Stimulated activated naive CD8-positive, alpha-beta T cell treated with anti-CD3 and anti-CD28 coated beads, Interleukin-15, Interleukin-2, amounts not matched to agents 100 ng/mL and 50 ng/mL, for 24 hours (primary cell): ENCODE measurements at regions not wholly inside any gene's neighbourhood (a gene's known extent, or its start where the extent isn't known, plus 50 kb on each side); places are given as distances from the start of the nearest gene placed in this dataset.
"Not testable (repeated sequence)": the region's sequence is repeated elsewhere in the genome, so short reads cannot be mapped to it uniquely, and the experiment has no call there.

ENCODE experiments used
- H3K27ac Mint-ChIP-seq: one replicate; pipeline ENCODE4 v1.8.0; 2021; ENCODE audit warnings: mild to moderate bottlenecking, mixed read lengths
- H3K27me3 Mint-ChIP-seq: one replicate; pipeline ENCODE4 v1.8.0; 2021; ENCODE audit warnings: mixed read lengths
- H3K36me3 Mint-ChIP-seq: one replicate; pipeline ENCODE4 v1.8.0; 2021; ENCODE audit warnings: low read depth, mixed read lengths
- H3K4me1 Mint-ChIP-seq: one replicate; pipeline ENCODE4 v1.8.0; 2021; ENCODE audit warnings: low read depth, mixed read lengths
- H3K4me3 Mint-ChIP-seq: one replicate; pipeline ENCODE4 v1.8.0; 2021; ENCODE audit warnings: mild to moderate bottlenecking, mixed read lengths
- H3K9me3 Mint-ChIP-seq: one replicate; pipeline ENCODE4 v1.8.0; 2021; ENCODE audit warnings: mixed read lengths

- Mint-ChIP-seq H3K27me3 (no peaks in the 10 kb centered on the region), H3K4me3 (no peak overlapping the region), H3K36me3 (no peaks in the 10 kb centered on the region)
Measured at GRCh38 chr21:22791986-22792560, 1793.9 kb downstream of the NCAM2 start.

GRCh38 chr21:22795091-22795490 is 1796.9 kb downstream of the NCAM2 start:
- H3K27me3 Mint-ChIP-seq = no peaks in the 10 kb centered on the region
- no peaks in the 10 kb centered on the region for H3K4me1 Mint-ChIP-seq
- no peaks in the 10 kb centered on the region for H3K36me3 Mint-ChIP-seq
- H3K9me3 Mint-ChIP-seq = no peaks in the 10 kb centered on the region
- no peak overlapping the region for H3K4me3 Mint-ChIP-seq
- H3K27ac Mint-ChIP-seq = no peak overlapping the region

More at GRCh38 chr21:22791986-22792560, 1793.9 kb downstream of the NCAM2 start:
- H3K9me3 Mint-ChIP-seq = no peaks in the 10 kb centered on the region
- H3K4me1 Mint-ChIP-seq = no peaks in the 10 kb centered on the region
- H3K27ac Mint-ChIP-seq = no peak overlapping the region

- no peaks in the 10 kb centered on the region for H3K27me3 Mint-ChIP-seq
- no peak overlapping the region for H3K27ac Mint-ChIP-seq
- no peak overlapping the region for H3K4me3 Mint-ChIP-seq
- H3K36me3 Mint-ChIP-seq = no peaks in the 10 kb centered on the region
- H3K9me3 Mint-ChIP-seq = no peaks in the 10 kb centered on the region
- no peaks in the 10 kb centered on the region for H3K4me1 Mint-ChIP-seq
Measured at GRCh38 chr21:22795644-22796043, 1797.4 kb downstream of the NCAM2 start.

- no peaks in the 10 kb centered on the region for H3K9me3 Mint-ChIP-seq
- H3K27me3 Mint-ChIP-seq = no peaks in the 10 kb centered on the region
- H3K27ac Mint-ChIP-seq = no peak overlapping the region
- no peaks in the 10 kb centered on the region for H3K36me3 Mint-ChIP-seq
- H3K4me1 Mint-ChIP-seq = no peaks in the 10 kb centered on the region
- no peak overlapping the region for H3K4me3 Mint-ChIP-seq
Measured at GRCh38 chr21:22796147-22796546, 1797.9 kb downstream of the NCAM2 start.

GRCh38 chr21:22804151-22804550 is 1805.9 kb downstream of the NCAM2 start:
- Mint-ChIP-seq H3K36me3 (no peaks in the 10 kb centered on the region), H3K27me3 (no peaks in the 10 kb centered on the region), H3K9me3 (no peaks in the 10 kb centered on the region), H3K4me3 (no peak overlapping the region), H3K27ac (no peak overlapping the region), H3K4me1 (no peaks in the 10 kb centered on the region)

- no peaks in the 10 kb centered on the region for H3K4me1 Mint-ChIP-seq
- no peak overlapping the region for H3K4me3 Mint-ChIP-seq
- H3K27ac Mint-ChIP-seq = no peak overlapping the region
- no peaks in the 10 kb centered on the region for H3K9me3 Mint-ChIP-seq
- no peaks in the 10 kb centered on the region for H3K36me3 Mint-ChIP-seq
- no peaks in the 10 kb centered on the region for H3K27me3 Mint-ChIP-seq
Measured at GRCh38 chr21:22806278-22806677, 1808.1 kb downstream of the NCAM2 start.

GRCh38 chr21:22813201-22813600 is 1815.0 kb downstream of the NCAM2 start:
- Mint-ChIP-seq H3K4me3 (no peak overlapping the region), H3K27me3 (peaks cover 3% of the 10 kb centered on the region), H3K36me3 (no peaks in the 10 kb centered on the region), H3K27ac (no peak overlapping the region), H3K9me3 (no peaks in the 10 kb centered on the region), H3K4me1 (no peaks in the 10 kb centered on the region)

- not testable (repeated sequence) for H3K4me3 Mint-ChIP-seq, H3K36me3 Mint-ChIP-seq, H3K9me3 Mint-ChIP-seq, H3K4me1 Mint-ChIP-seq, H3K27ac Mint-ChIP-seq, H3K27me3 Mint-ChIP-seq
Measured at GRCh38 chr21:22818681-22819485, 1820.7 kb downstream of the NCAM2 start.

- H3K4me3 Mint-ChIP-seq = no peak overlapping the region
- H3K9me3 Mint-ChIP-seq = peaks cover 17% of the 10 kb centered on the region
- H3K27ac Mint-ChIP-seq = no peak overlapping the region
- H3K36me3 Mint-ChIP-seq = peaks cover 4% of the 10 kb centered on the region
- H3K4me1 Mint-ChIP-seq = no peaks in the 10 kb centered on the region
- H3K27me3 Mint-ChIP-seq = no peaks in the 10 kb centered on the region
Measured at GRCh38 chr21:22827422-22827821, 1829.2 kb downstream of the NCAM2 start.

- Mint-ChIP-seq H3K4me1 (no peaks in the 10 kb centered on the region), H3K9me3 (no peaks in the 10 kb centered on the region), H3K4me3 (no peak overlapping the region), H3K27me3 (no peaks in the 10 kb centered on the region), H3K27ac (no peak overlapping the region), H3K36me3 (no peaks in the 10 kb centered on the region)
Measured at GRCh38 chr21:22842875-22843274, 1844.7 kb downstream of the NCAM2 start.

GRCh38 chr21:22855581-22855980 is 1857.4 kb downstream of the NCAM2 start:
- H3K4me3 Mint-ChIP-seq = no peak overlapping the region
- no peaks in the 10 kb centered on the region for H3K27me3 Mint-ChIP-seq
- H3K36me3 Mint-ChIP-seq = no peaks in the 10 kb centered on the region
- no peak overlapping the region for H3K27ac Mint-ChIP-seq
- no peaks in the 10 kb centered on the region for H3K9me3 Mint-ChIP-seq
- no peaks in the 10 kb centered on the region for H3K4me1 Mint-ChIP-seq

- no peaks in the 10 kb centered on the region for H3K36me3 Mint-ChIP-seq
- no peaks in the 10 kb centered on the region for H3K9me3 Mint-ChIP-seq
- no peaks in the 10 kb centered on the region for H3K27me3 Mint-ChIP-seq
- no peak overlapping the region for H3K27ac Mint-ChIP-seq
- no peak overlapping the region for H3K4me3 Mint-ChIP-seq
- H3K4me1 Mint-ChIP-seq = no peaks in the 10 kb centered on the region
Measured at GRCh38 chr21:22871692-22872091, 1873.5 kb downstream of the NCAM2 start.

GRCh38 chr21:22880573-22880972 is 1882.4 kb downstream of the NCAM2 start:
- no peaks in the 10 kb centered on the region for H3K27me3 Mint-ChIP-seq
- no peaks in the 10 kb centered on the region for H3K9me3 Mint-ChIP-seq
- no peaks in the 10 kb centered on the region for H3K36me3 Mint-ChIP-seq
- no peak overlapping the region for H3K27ac Mint-ChIP-seq
- no peaks in the 10 kb centered on the region for H3K4me1 Mint-ChIP-seq
- no peak overlapping the region for H3K4me3 Mint-ChIP-seq

GRCh38 chr21:22881131-22881530 is 1882.9 kb downstream of the NCAM2 start:
- no peaks in the 10 kb centered on the region for H3K4me1 Mint-ChIP-seq
- H3K4me3 Mint-ChIP-seq = no peak overlapping the region
- H3K9me3 Mint-ChIP-seq = no peaks in the 10 kb centered on the region
- no peak overlapping the region for H3K27ac Mint-ChIP-seq
- no peaks in the 10 kb centered on the region for H3K36me3 Mint-ChIP-seq
- no peaks in the 10 kb centered on the region for H3K27me3 Mint-ChIP-seq

- peaks cover 4% of the 10 kb centered on the region for H3K9me3 Mint-ChIP-seq
- H3K36me3 Mint-ChIP-seq = no peaks in the 10 kb centered on the region
- no peaks in the 10 kb centered on the region for H3K27me3 Mint-ChIP-seq
- no peaks in the 10 kb centered on the region for H3K4me1 Mint-ChIP-seq
- no peak overlapping the region for H3K27ac Mint-ChIP-seq
- no peak overlapping the region for H3K4me3 Mint-ChIP-seq
Measured at GRCh38 chr21:22885079-22885478, 1886.9 kb downstream of the NCAM2 start.

- Mint-ChIP-seq H3K27ac (no peak overlapping the region), H3K4me1 (no peaks in the 10 kb centered on the region), H3K36me3 (no peaks in the 10 kb centered on the region), H3K9me3 (peaks cover 4% of the 10 kb centered on the region), H3K27me3 (no peaks in the 10 kb centered on the region), H3K4me3 (no peak overlapping the region)
Measured at GRCh38 chr21:22885614-22886013, 1887.4 kb downstream of the NCAM2 start.
